ENCODE measurements at regions not wholly inside any gene's neighbourhood (a gene's known extent, or its start where the extent isn't known, plus 50 kb on each side); places are given as distances from the start of the nearest gene placed in this dataset.

- TF ChIP-seq CTCF (IDR thresholded peaks at IDR 0.05 in 4 of 5, conservative IDR thresholded peaks at IDR 0.05 in 1 of 5) (no peak), POLR2A (IDR thresholded peaks at IDR 0.05) (no peak)
These were observed 95.1 kb downstream of the RPAP3 start for GRCh38 chr12:47610686-47611252.

All from gastrocnemius medialis (tissue), 4 donors.